ENCODE measurements at regions not wholly inside any gene's neighbourhood (a gene's known extent, or its start where the extent isn't known, plus 50 kb on each side); places are given as distances from the start of the nearest gene placed in this dataset.
"Not testable (repeated sequence)": the region's sequence is repeated elsewhere in the genome, so short reads cannot be mapped to it uniquely, and the experiment has no call there.

- no peak for DNase-seq
These were observed 1188.3 kb downstream of the BRINP3 start for GRCh38 chr1:189289346-189289745.

- no peak for DNase-seq
These were observed 1176.4 kb downstream of the BRINP3 start for GRCh38 chr1:189301235-189301634.

GRCh38 chr1:189305279-189305678, 1172.4 kb downstream of the BRINP3 start:
- DNase-seq: no peak

GRCh38 chr1:189311915-189312314, 1165.7 kb downstream of the BRINP3 start:
- no peak for DNase-seq

GRCh38 chr1:189312499-189312898, 1165.2 kb downstream of the BRINP3 start:
- DNase-seq: no peak

- no peak for DNase-seq
These were observed 1164.2 kb downstream of the BRINP3 start for GRCh38 chr1:189313488-189313887.

GRCh38 chr1:189315035-189315901, 1162.4 kb downstream of the BRINP3 start:
- no peak for DNase-seq

- DNase-seq: no peak
These were observed 1154.6 kb downstream of the BRINP3 start for GRCh38 chr1:189323091-189323490.

- not testable (repeated sequence) for DNase-seq
These were observed 1146.6 kb downstream of the BRINP3 start for GRCh38 chr1:189331071-189331470.

GRCh38 chr1:189336115-189337100, 1141.3 kb downstream of the BRINP3 start:
- no peak for DNase-seq

GRCh38 chr1:189349607-189350006, 1128.1 kb downstream of the BRINP3 start:
- no peak for DNase-seq

GRCh38 chr1:189350983-189351616, 1126.6 kb downstream of the BRINP3 start:
- no peak for DNase-seq

GRCh38 chr1:189351960-189352359, 1125.7 kb downstream of the BRINP3 start:
- no peak for DNase-seq

- no peak for DNase-seq
These were observed 1121.5 kb downstream of the BRINP3 start for GRCh38 chr1:189356206-189356605.

- DNase-seq: no peak
These were observed 1120.3 kb downstream of the BRINP3 start for GRCh38 chr1:189357317-189357716.

GRCh38 chr1:189369612-189370011, 1108.1 kb downstream of the BRINP3 start:
- no peak for DNase-seq

- DNase-seq: no peak
These were observed 1102.8 kb downstream of the BRINP3 start for GRCh38 chr1:189374816-189375215.

- DNase-seq: no peak
These were observed 1072.2 kb downstream of the BRINP3 start for GRCh38 chr1:189405419-189405818.

- DNase-seq: no peak
These were observed 1067.9 kb downstream of the BRINP3 start for GRCh38 chr1:189409774-189410173.

- DNase-seq: no peak
These were observed 1052.8 kb downstream of the BRINP3 start for GRCh38 chr1:189424746-189425331.

- DNase-seq: no peak
These were observed 1048.1 kb downstream of the BRINP3 start for GRCh38 chr1:189429610-189430009.

- no peak for DNase-seq
These were observed 1046.2 kb downstream of the BRINP3 start for GRCh38 chr1:189431447-189431846.

GRCh38 chr1:189432753-189433152, 1044.9 kb downstream of the BRINP3 start:
- no peak for DNase-seq

All from activated CD4-positive, CD25-positive, alpha-beta regulatory T cell treated with anti-CD3 and anti-CD28 coated beads, Interleukin-2, amount 50 U/mL, for 72 hours (primary cell).